HFFc6 (cell line): ENCODE measurements at regions not wholly inside any gene's neighbourhood (a gene's known extent, or its start where the extent isn't known, plus 50 kb on each side); places are given as distances from the start of the nearest gene placed in this dataset.

Experiments
- DNase-seq: peaks from one replicate; pipeline ENCODE4 v3.0.0-alpha.2; 2018
- H3K27ac Mint-ChIP-seq: 2 replicates; pipeline ENCODE4 v1.8.0; 2020; ENCODE audit warnings: mild to moderate bottlenecking, mixed read lengths
- H3K27me3 Mint-ChIP-seq: 2 replicates; pipeline ENCODE4 v1.8.0; 2021; ENCODE audit warnings: mild to moderate bottlenecking, moderate library complexity, mixed read lengths; ENCODE audit not compliant: insufficient read depth
- H3K36me3 Mint-ChIP-seq: 2 replicates; pipeline ENCODE4 v1.8.0; 2021; ENCODE audit warnings: low read depth, mixed read lengths
- H3K4me1 Mint-ChIP-seq: 2 replicates; pipeline ENCODE4 v1.8.0; 2020; ENCODE audit warnings: low read depth, mixed read lengths
- H3K4me3 Mint-ChIP-seq: 2 replicates; pipeline ENCODE4 v1.8.0; 2020; ENCODE audit warnings: mild to moderate bottlenecking, moderate library complexity, mixed read lengths
- H3K9me3 Mint-ChIP-seq: 2 replicates; pipeline ENCODE4 v1.8.0; 2020; ENCODE audit warnings: mild to moderate bottlenecking, mixed read lengths
- CTCF ChIP-seq: fragments of 200-600 bp; sonication (generic); IDR thresholded peaks from 2 replicates; pipeline ENCODE4 v1.5.0; 2021; ENCODE audit warnings: antibody characterized with exemption, mild to moderate bottlenecking

- Mint-ChIP-seq H3K4me1 (no peaks in the 10 kb centered on the region), H3K9me3 (peaks cover 3% of the 10 kb centered on the region; the same call in 1 of the 2 replicates), H3K36me3 (no peaks in the 10 kb centered on the region), H3K27ac (no peak overlapping the region), H3K27me3 (no peaks in the 10 kb centered on the region; the same call in none of the 2 replicates), H3K4me3 (no peak overlapping the region)
- no peak for TF ChIP-seq CTCF
- no peak for DNase-seq
Observed at GRCh38 chr20:48433178-48433577, 394.6 kb downstream of the PREX1 start.

- no peaks in the 10 kb centered on the region for H3K4me1 Mint-ChIP-seq
- DNase-seq: no peak
- no peak overlapping the region for H3K4me3 Mint-ChIP-seq
- no peaks in the 10 kb centered on the region; the same call in none of the 2 replicates for H3K27me3 Mint-ChIP-seq
- no peak for TF ChIP-seq CTCF
- H3K36me3 Mint-ChIP-seq: no peaks in the 10 kb centered on the region
- no peak overlapping the region for H3K27ac Mint-ChIP-seq
- peaks cover 3% of the 10 kb centered on the region; the same call in 1 of the 2 replicates for H3K9me3 Mint-ChIP-seq
Observed at GRCh38 chr20:48432494-48432832, 395.3 kb downstream of the PREX1 start.

GRCh38 chr20:48431653-48432493, 395.9 kb downstream of the PREX1 start:
- no peak for TF ChIP-seq CTCF
- Mint-ChIP-seq H3K9me3 (peaks cover 3% of the 10 kb centered on the region; the same call in 1 of the 2 replicates), H3K36me3 (no peaks in the 10 kb centered on the region), H3K27ac (no peak overlapping the region), H3K4me1 (no peaks in the 10 kb centered on the region), H3K27me3 (no peaks in the 10 kb centered on the region; the same call in none of the 2 replicates), H3K4me3 (no peak overlapping the region)
- DNase-seq: no peak

- no peak for TF ChIP-seq CTCF
- no peak overlapping the region for H3K27ac Mint-ChIP-seq
- H3K36me3 Mint-ChIP-seq: no peaks in the 10 kb centered on the region
- no peak overlapping the region for H3K4me3 Mint-ChIP-seq
- no peaks in the 10 kb centered on the region; the same call in 1 of the 2 replicates for H3K27me3 Mint-ChIP-seq
- H3K4me1 Mint-ChIP-seq: no peaks in the 10 kb centered on the region
- no peak for DNase-seq
- H3K9me3 Mint-ChIP-seq: no peaks in the 10 kb centered on the region
Observed at GRCh38 chr20:48426630-48427029, 401.2 kb downstream of the PREX1 start.

- H3K27ac Mint-ChIP-seq: no peak overlapping the region
- no peak overlapping the region for H3K4me3 Mint-ChIP-seq
- TF ChIP-seq CTCF: no peak
- H3K4me1 Mint-ChIP-seq: no peaks in the 10 kb centered on the region
- no peak for DNase-seq
- H3K9me3 Mint-ChIP-seq: no peaks in the 10 kb centered on the region
- H3K36me3 Mint-ChIP-seq: no peaks in the 10 kb centered on the region
- H3K27me3 Mint-ChIP-seq: no peaks in the 10 kb centered on the region; the same call in 1 of the 2 replicates
Observed at GRCh38 chr20:48425817-48426612, 401.8 kb downstream of the PREX1 start.
